Keratinocyte (primary cell): ENCODE measurements at regions not wholly inside any gene's neighbourhood (a gene's known extent, or its start where the extent isn't known, plus 50 kb on each side); places are given as distances from the start of the nearest gene placed in this dataset.

Source experiments
- DNase-seq: peaks from one replicate; pipeline ENCODE4 v3.0.0-alpha.2; 2011; ENCODE audit warnings: low read depth, missing footprints, low spot score
- FAIRE-seq: peaks from 2 replicates; lab custom pipeline; 2011; peaks lifted over from hg19 to GRCh38; lab: Jason Lieb, UNC
- H2AFZ ChIP-seq: 2 replicates; pipeline ENCODE4 v1.6.0; 2012; ENCODE audit warnings: low read length, control low read depth, inconsistent platforms; ENCODE audit not compliant: control insufficient read depth
- H3K27ac ChIP-seq: 2 replicates; pipeline ENCODE4 v1.5.1; 2011; ENCODE audit warnings: low read length; ENCODE audit not compliant: control insufficient read depth, insufficient read depth
- H3K27me3 ChIP-seq: 3 replicates; pipeline ENCODE4 v1.6.0; 2011; ENCODE audit warnings: low read length; ENCODE audit not compliant: control insufficient read depth, insufficient read depth; ENCODE audit errors: extremely low read depth
- H3K36me3 ChIP-seq, 2 experiments: 2 replicates in 1 of 2; 3 replicates in 1 of 2; pipeline ENCODE4 v1.5.1; 2011; ENCODE audit warnings: low read length in 2 of 2, mild to moderate bottlenecking in 1 of 2; ENCODE audit not compliant: control insufficient read depth in 2 of 2, insufficient read depth in 2 of 2; ENCODE audit errors: extremely low read depth in 1 of 2
- H3K4me1 ChIP-seq: 3 replicates; pipeline ENCODE4 v1.5.1; 2011; ENCODE audit warnings: low read length; ENCODE audit not compliant: control insufficient read depth, insufficient read depth; ENCODE audit errors: extremely low read depth
- H3K4me2 ChIP-seq: 3 replicates; pipeline ENCODE4 v1.6.0; 2011; ENCODE audit warnings: low read depth, low read length; ENCODE audit not compliant: control insufficient read depth, insufficient read depth; ENCODE audit errors: extremely low read depth
- H3K4me3 ChIP-seq, 3 experiments: fragments of 200-600 bp in 1 of 3; sonication (generic) in 1 of 3; 2 replicates in 2 of 3; 3 replicates in 1 of 3; pipeline ENCODE4 v1.5.1; 2011 to 2016; ENCODE audit warnings: low read length in 3 of 3, mild to moderate bottlenecking in 3 of 3, control low read depth in 2 of 3, inconsistent platforms in 1 of 3, low read depth in 1 of 3, mixed read lengths in 1 of 3, mixed run types in 1 of 3, moderate library complexity in 1 of 3; ENCODE audit not compliant: control insufficient read depth in 2 of 3, insufficient read depth in 2 of 3; ENCODE audit errors: extremely low read depth in 1 of 3
- H3K79me2 ChIP-seq: 2 replicates; pipeline ENCODE4 v1.6.0; 2012; ENCODE audit warnings: low read length; ENCODE audit not compliant: control insufficient read depth, insufficient read depth
- H3K9ac ChIP-seq: 3 replicates; pipeline ENCODE4 v1.6.0; 2011; ENCODE audit warnings: low read length; ENCODE audit not compliant: control insufficient read depth, insufficient read depth; ENCODE audit errors: extremely low read depth
- H3K9me1 ChIP-seq: 3 replicates; pipeline ENCODE4 v1.6.0; 2011; ENCODE audit warnings: low read length; ENCODE audit not compliant: control insufficient read depth, insufficient read depth; ENCODE audit errors: extremely low read depth
- H3K9me3 ChIP-seq: 2 replicates; pipeline ENCODE4 v1.5.1; 2012; ENCODE audit warnings: low read depth, low read length; ENCODE audit not compliant: control insufficient read depth
- H4K20me1 ChIP-seq: 3 replicates; pipeline ENCODE4 v1.6.0; 2011; ENCODE audit warnings: low read length; ENCODE audit not compliant: control insufficient read depth, insufficient read depth; ENCODE audit errors: extremely low read depth
- EZH2 ChIP-seq: IDR thresholded peaks from one replicate; pipeline ENCODE4 v1.6.1; 2012; ENCODE audit warnings: inconsistent platforms, mild to moderate bottlenecking, low read length, moderate library complexity
- dilution Hi-C: fragments of 300-500 bp; cut with MboI; formaldehyde crosslinking; loops from one replicate; pipeline ENCODE4 v1.7.0; 2020; ENCODE audit warnings: low sequenced_read_pairs; ENCODE audit not compliant: extremely low pct_ligation_motif_present
- TF ChIP-seq, protein P1 (sequence below), 3 experiments: IDR thresholded peaks in 1 of 3; conservative IDR thresholded peaks in 1 of 3; optimal IDR thresholded peaks in 1 of 3; 2 replicates in 2 of 3; 3 replicates in 1 of 3; pipeline versions ENCODE3 to v1.5.1; 2011; ENCODE audit warnings: low read length in 3 of 3, mild to moderate bottlenecking in 3 of 3, moderate library complexity in 2 of 3, control low read depth in 1 of 3, inconsistent platforms in 1 of 3; ENCODE audit not compliant: insufficient read depth in 2 of 3; ENCODE audit errors: extremely low read depth in 1 of 3

DNA sequence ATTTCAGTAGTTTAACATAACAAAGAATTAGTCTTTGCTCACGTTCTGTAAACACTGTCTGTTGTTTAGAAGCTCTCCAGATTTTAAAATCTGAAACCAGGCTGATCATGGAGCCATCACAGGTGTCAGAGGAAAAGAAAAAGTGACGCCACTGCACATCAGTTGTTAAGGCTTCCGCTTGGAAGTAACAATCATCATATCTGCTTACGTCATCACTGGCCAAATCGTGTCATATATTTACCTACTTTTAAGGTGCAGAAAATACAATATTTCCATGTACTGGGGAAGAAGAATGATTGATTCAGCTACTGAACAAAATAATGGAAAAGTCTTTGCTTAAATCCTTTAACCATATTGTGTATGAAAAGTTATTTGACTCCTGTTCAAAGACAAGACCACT, 382.6 kb upstream of the MC4R start:
- no peak overlapping the region for H3K4me2 ChIP-seq
- H3K36me3 ChIP-seq: no peaks in the 10 kb centered on the region
- H2AFZ ChIP-seq: no peak overlapping the region
- dilution Hi-C loops: no loop called here
- H4K20me1 ChIP-seq: no peaks in the 10 kb centered on the region
- H3K4me1 ChIP-seq: no peaks in the 10 kb centered on the region
- FAIRE-seq: no peak
- H3K79me2 ChIP-seq: no peaks in the 10 kb centered on the region
- TF ChIP-seq, protein P1, sequence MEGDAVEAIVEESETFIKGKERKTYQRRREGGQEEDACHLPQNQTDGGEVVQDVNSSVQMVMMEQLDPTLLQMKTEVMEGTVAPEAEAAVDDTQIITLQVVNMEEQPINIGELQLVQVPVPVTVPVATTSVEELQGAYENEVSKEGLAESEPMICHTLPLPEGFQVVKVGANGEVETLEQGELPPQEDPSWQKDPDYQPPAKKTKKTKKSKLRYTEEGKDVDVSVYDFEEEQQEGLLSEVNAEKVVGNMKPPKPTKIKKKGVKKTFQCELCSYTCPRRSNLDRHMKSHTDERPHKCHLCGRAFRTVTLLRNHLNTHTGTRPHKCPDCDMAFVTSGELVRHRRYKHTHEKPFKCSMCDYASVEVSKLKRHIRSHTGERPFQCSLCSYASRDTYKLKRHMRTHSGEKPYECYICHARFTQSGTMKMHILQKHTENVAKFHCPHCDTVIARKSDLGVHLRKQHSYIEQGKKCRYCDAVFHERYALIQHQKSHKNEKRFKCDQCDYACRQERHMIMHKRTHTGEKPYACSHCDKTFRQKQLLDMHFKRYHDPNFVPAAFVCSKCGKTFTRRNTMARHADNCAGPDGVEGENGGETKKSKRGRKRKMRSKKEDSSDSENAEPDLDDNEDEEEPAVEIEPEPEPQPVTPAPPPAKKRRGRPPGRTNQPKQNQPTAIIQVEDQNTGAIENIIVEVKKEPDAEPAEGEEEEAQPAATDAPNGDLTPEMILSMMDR (optimal IDR thresholded peaks at IDR 0.05 in 1 of 3, IDR thresholded peaks at IDR 0.05 in 1 of 3, conservative IDR thresholded peaks at IDR 0.05 in 1 of 3; ENCODE audit: extremely low read depth in 1 of 3, insufficient read depth in 2 of 3, low read length in 3 of 3): no peak
- TF ChIP-seq EZH2: no peak
- H3K9me1 ChIP-seq: no peaks in the 10 kb centered on the region
- H3K9me3 ChIP-seq: no peaks in the 10 kb centered on the region
- H3K27me3 ChIP-seq: no peaks in the 10 kb centered on the region
- H3K27ac ChIP-seq: no peak overlapping the region
- H3K9ac ChIP-seq: no peak overlapping the region
- H3K4me3 ChIP-seq: no peak overlapping the region
- DNase-seq: no peak

DNA sequence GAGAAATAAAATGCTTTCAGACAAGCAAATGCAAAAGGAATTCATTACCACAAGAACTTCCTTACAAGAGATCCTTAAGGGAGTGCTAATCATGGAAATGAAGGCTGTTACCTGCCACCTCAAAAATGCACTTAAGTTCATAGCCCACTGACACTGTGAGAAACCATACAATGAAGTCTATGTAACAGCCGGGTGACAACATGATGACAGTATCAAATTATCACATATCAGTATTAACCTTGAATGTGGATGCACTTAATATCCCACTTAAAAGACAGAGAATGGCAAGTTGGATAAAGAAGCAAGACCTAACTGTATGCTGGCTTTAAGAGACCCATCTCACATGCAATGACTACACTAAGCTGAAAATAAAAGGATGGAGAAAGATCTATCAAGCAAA, 403.4 kb upstream of the MC4R start:
- Histone ChIP-seq H3K36me3 (no peaks in the 10 kb centered on the region), H3K27ac (no peak overlapping the region), H3K4me2 (no peak overlapping the region), H3K4me3 (no peak overlapping the region), H3K4me1 (no peaks in the 10 kb centered on the region), H4K20me1 (no peaks in the 10 kb centered on the region), H3K9me3 (no peaks in the 10 kb centered on the region), H3K9me1 (no peaks in the 10 kb centered on the region), H3K9ac (no peak overlapping the region), H2AFZ (no peak overlapping the region), H3K79me2 (no peaks in the 10 kb centered on the region), H3K27me3 (no peaks in the 10 kb centered on the region)
- dilution Hi-C loops: no loop called here
- FAIRE-seq: no peak
- TF ChIP-seq, protein P1 (optimal IDR thresholded peaks at IDR 0.05 in 1 of 3, IDR thresholded peaks at IDR 0.05 in 1 of 3, conservative IDR thresholded peaks at IDR 0.05 in 1 of 3; ENCODE audit: extremely low read depth in 1 of 3, insufficient read depth in 2 of 3, low read length in 3 of 3): no peak
- TF ChIP-seq EZH2: no peak
- DNase-seq: no peak
